IPS-20b (cell line): ENCODE measurements at regions not wholly inside any gene's neighbourhood (a gene's known extent, or its start where the extent isn't known, plus 50 kb on each side); places are given as distances from the start of the nearest gene placed in this dataset.

Experiments
- H3K27ac ChIP-seq: one replicate; pipeline ENCODE4 v1.5.1; 2013; ENCODE audit warnings: low read length
- H3K27me3 ChIP-seq: 2 replicates; pipeline ENCODE4 v1.6.1; 2013; ENCODE audit warnings: mild to moderate bottlenecking, low read length, inconsistent platforms; ENCODE audit not compliant: insufficient read depth
- H3K36me3 ChIP-seq: 2 replicates; pipeline ENCODE4 v1.6.1; 2013; ENCODE audit warnings: low read depth, mild to moderate bottlenecking, inconsistent platforms, low read length, moderate library complexity; ENCODE audit not compliant: insufficient read depth
- H3K4me1 ChIP-seq: 2 replicates; pipeline ENCODE4 v1.6.1; 2013; ENCODE audit warnings: mild to moderate bottlenecking, control low read depth, inconsistent platforms, low read length, moderate library complexity; ENCODE audit not compliant: insufficient read depth
- H3K4me3 ChIP-seq: 2 replicates; pipeline ENCODE4 v1.5.1; 2013; ENCODE audit warnings: mild to moderate bottlenecking, low read length, inconsistent platforms
- H3K9ac ChIP-seq: 2 replicates; pipeline ENCODE4 v1.6.1; 2013; ENCODE audit warnings: low read depth, mild to moderate bottlenecking, inconsistent platforms, low read length, moderate library complexity
- H3K9me3 ChIP-seq: 2 replicates; pipeline ENCODE4 v1.6.1; 2013; ENCODE audit warnings: mild to moderate bottlenecking, low read depth, low read length, inconsistent platforms; ENCODE audit not compliant: insufficient read depth

- no peak overlapping the region for H3K4me3 ChIP-seq
- H3K27ac ChIP-seq, result no peak overlapping the region
- H3K9me3 ChIP-seq, result peaks cover 6% of the 10 kb centered on the region; the same call in 1 of the 2 replicates
- no peaks in the 10 kb centered on the region for H3K4me1 ChIP-seq
- H3K27me3 ChIP-seq, result no peaks in the 10 kb centered on the region
- H3K9ac ChIP-seq, result no peak overlapping the region
- H3K36me3 ChIP-seq, result no peaks in the 10 kb centered on the region
Measured at GRCh38 chr1:55416164-55416842, 201.1 kb upstream of the USP24 start.

- no peak overlapping the region for H3K27ac ChIP-seq
- no peaks in the 10 kb centered on the region for H3K36me3 ChIP-seq
- H3K27me3 ChIP-seq, result no peaks in the 10 kb centered on the region
- peaks cover 7% of the 10 kb centered on the region; the same call in 1 of the 2 replicates for H3K9me3 ChIP-seq
- H3K4me1 ChIP-seq, result no peaks in the 10 kb centered on the region
- H3K9ac ChIP-seq, result no peak overlapping the region
- H3K4me3 ChIP-seq, result no peak overlapping the region
Measured at GRCh38 chr1:55413286-55413685, 198.1 kb upstream of the USP24 start.

GRCh38 chr1:55412060-55412459 is 196.9 kb upstream of the USP24 start:
- no peaks in the 10 kb centered on the region for H3K27me3 ChIP-seq

GRCh38 chr1:55402671-55403464 is 187.7 kb upstream of the USP24 start:
- Histone ChIP-seq H3K4me3 (no peak overlapping the region), H3K9me3 (no peaks in the 10 kb centered on the region), H3K4me1 (no peaks in the 10 kb centered on the region), H3K27me3 (no peaks in the 10 kb centered on the region), H3K27ac (no peak overlapping the region), H3K36me3 (no peaks in the 10 kb centered on the region), H3K9ac (no peak overlapping the region)

More at GRCh38 chr1:55412060-55412459, 196.9 kb upstream of the USP24 start:
- no peaks in the 10 kb centered on the region for H3K4me1 ChIP-seq
- peaks cover 7% of the 10 kb centered on the region; the same call in 1 of the 2 replicates for H3K9me3 ChIP-seq
- no peak overlapping the region for H3K9ac ChIP-seq
- no peak overlapping the region for H3K27ac ChIP-seq
- H3K36me3 ChIP-seq, result no peaks in the 10 kb centered on the region
- no peak overlapping the region for H3K4me3 ChIP-seq

- Histone ChIP-seq H3K4me1 (no peaks in the 10 kb centered on the region), H3K4me3 (no peak overlapping the region), H3K9ac (no peak overlapping the region), H3K27ac (no peak overlapping the region), H3K27me3 (no peaks in the 10 kb centered on the region), H3K36me3 (no peaks in the 10 kb centered on the region), H3K9me3 (no peaks in the 10 kb centered on the region)
Measured at GRCh38 chr1:55402142-55402541, 187.0 kb upstream of the USP24 start.

GRCh38 chr1:55400508-55400907 is 185.3 kb upstream of the USP24 start:
- Histone ChIP-seq H3K4me1 (no peaks in the 10 kb centered on the region), H3K9ac (no peak overlapping the region), H3K9me3 (no peaks in the 10 kb centered on the region), H3K27me3 (no peaks in the 10 kb centered on the region), H3K27ac (no peak overlapping the region), H3K36me3 (no peaks in the 10 kb centered on the region), H3K4me3 (no peak overlapping the region)

- Histone ChIP-seq H3K4me1 (no peaks in the 10 kb centered on the region), H3K36me3 (no peaks in the 10 kb centered on the region), H3K27ac (no peak overlapping the region), H3K27me3 (no peaks in the 10 kb centered on the region), H3K4me3 (no peak overlapping the region), H3K9me3 (no peaks in the 10 kb centered on the region), H3K9ac (no peak overlapping the region)
Measured at GRCh38 chr1:55399346-55399745, 184.2 kb upstream of the USP24 start.

GRCh38 chr1:55396381-55396891 is 181.3 kb upstream of the USP24 start:
- Histone ChIP-seq H3K9ac (no peak overlapping the region), H3K27ac (no peak overlapping the region), H3K27me3 (no peaks in the 10 kb centered on the region), H3K4me1 (no peaks in the 10 kb centered on the region), H3K36me3 (no peaks in the 10 kb centered on the region), H3K9me3 (no peaks in the 10 kb centered on the region), H3K4me3 (no peak overlapping the region)

- Histone ChIP-seq H3K27ac (no peak overlapping the region), H3K9ac (no peak overlapping the region), H3K9me3 (peaks cover 13% of the 10 kb centered on the region; the same call in 1 of the 2 replicates), H3K27me3 (no peaks in the 10 kb centered on the region), H3K4me1 (no peaks in the 10 kb centered on the region), H3K36me3 (no peaks in the 10 kb centered on the region), H3K4me3 (no peak overlapping the region)
Measured at GRCh38 chr1:55388960-55389359, 173.8 kb upstream of the USP24 start.

GRCh38 chr1:55387145-55387544 is 172.0 kb upstream of the USP24 start:
- H3K9me3 ChIP-seq, result peaks cover 13% of the 10 kb centered on the region; the same call in 1 of the 2 replicates
- no peak overlapping the region for H3K27ac ChIP-seq
- no peaks in the 10 kb centered on the region for H3K36me3 ChIP-seq
- no peaks in the 10 kb centered on the region for H3K27me3 ChIP-seq
- H3K4me3 ChIP-seq, result no peak overlapping the region
- H3K4me1 ChIP-seq, result no peaks in the 10 kb centered on the region
- H3K9ac ChIP-seq, result no peak overlapping the region

- Histone ChIP-seq H3K4me3 (no peak overlapping the region), H3K27me3 (no peaks in the 10 kb centered on the region), H3K9ac (no peak overlapping the region), H3K9me3 (peaks cover 13% of the 10 kb centered on the region; the same call in 1 of the 2 replicates), H3K4me1 (no peaks in the 10 kb centered on the region), H3K36me3 (no peaks in the 10 kb centered on the region), H3K27ac (no peak overlapping the region)
Measured at GRCh38 chr1:55386456-55386855, 171.3 kb upstream of the USP24 start.
